ENCODE measurements at regions not wholly inside any gene's neighbourhood (a gene's known extent, or its start where the extent isn't known, plus 50 kb on each side); places are given as distances from the start of the nearest gene placed in this dataset.

GRCh38 chr2:145021962-145022665 lies 502.2 kb upstream of the ZEB2 start:
- no peak overlapping the region for H3K27ac ChIP-seq (ENCODE audit: low read depth, low read length)
- no peak overlapping the region for H3K9ac ChIP-seq (ENCODE audit: low read length)
- no peaks in the 10 kb centered on the region for H3K4me1 ChIP-seq (ENCODE audit: control insufficient read depth, insufficient read depth, low read length)
- H3K27me3 ChIP-seq (ENCODE audit: control insufficient read depth, insufficient read depth, low read length): no peaks in the 10 kb centered on the region
- no peaks in the 10 kb centered on the region for H3K36me3 ChIP-seq (ENCODE audit: control insufficient read depth, insufficient read depth, low read length)
- no peak overlapping the region for H3K4me3 ChIP-seq (ENCODE audit: low read length)

- Histone ChIP-seq H3K27ac (ENCODE audit: low read depth, low read length) (no peak overlapping the region), H3K27me3 (ENCODE audit: control insufficient read depth, insufficient read depth, low read length) (no peaks in the 10 kb centered on the region), H3K4me1 (ENCODE audit: control insufficient read depth, insufficient read depth, low read length) (no peaks in the 10 kb centered on the region), H3K36me3 (ENCODE audit: control insufficient read depth, insufficient read depth, low read length) (no peaks in the 10 kb centered on the region), H3K9ac (ENCODE audit: low read length) (no peak overlapping the region), H3K4me3 (ENCODE audit: low read length) (no peak overlapping the region)
These were observed 500.8 kb upstream of the ZEB2 start for GRCh38 chr2:145020694-145021093.

GRCh38 chr2:145020139-145020538 lies 500.2 kb upstream of the ZEB2 start:
- H3K27ac ChIP-seq (ENCODE audit: low read depth, low read length): no peak overlapping the region

GRCh38 chr2:145018502-145018901 lies 498.6 kb upstream of the ZEB2 start:
- Histone ChIP-seq H3K27me3 (ENCODE audit: control insufficient read depth, insufficient read depth, low read length) (no peaks in the 10 kb centered on the region), H3K9ac (ENCODE audit: low read length) (no peak overlapping the region), H3K4me3 (ENCODE audit: low read length) (no peak overlapping the region), H3K36me3 (ENCODE audit: control insufficient read depth, insufficient read depth, low read length) (no peaks in the 10 kb centered on the region), H3K4me1 (ENCODE audit: control insufficient read depth, insufficient read depth, low read length) (no peaks in the 10 kb centered on the region), H3K27ac (ENCODE audit: low read depth, low read length) (no peak overlapping the region)

More at GRCh38 chr2:145020139-145020538, 500.2 kb upstream of the ZEB2 start:
- Histone ChIP-seq H3K27me3 (ENCODE audit: control insufficient read depth, insufficient read depth, low read length) (no peaks in the 10 kb centered on the region), H3K4me3 (ENCODE audit: low read length) (no peak overlapping the region), H3K4me1 (ENCODE audit: control insufficient read depth, insufficient read depth, low read length) (no peaks in the 10 kb centered on the region), H3K36me3 (ENCODE audit: control insufficient read depth, insufficient read depth, low read length) (no peaks in the 10 kb centered on the region), H3K9ac (ENCODE audit: low read length) (no peak overlapping the region)

GRCh38 chr2:145017149-145017548 lies 497.2 kb upstream of the ZEB2 start:
- no peak overlapping the region for H3K4me3 ChIP-seq (ENCODE audit: low read length)
- no peaks in the 10 kb centered on the region for H3K27me3 ChIP-seq (ENCODE audit: control insufficient read depth, insufficient read depth, low read length)
- no peaks in the 10 kb centered on the region for H3K36me3 ChIP-seq (ENCODE audit: control insufficient read depth, insufficient read depth, low read length)
- no peak overlapping the region for H3K27ac ChIP-seq (ENCODE audit: low read depth, low read length)
- H3K4me1 ChIP-seq (ENCODE audit: control insufficient read depth, insufficient read depth, low read length): no peaks in the 10 kb centered on the region
- no peak overlapping the region for H3K9ac ChIP-seq (ENCODE audit: low read length)

GRCh38 chr2:145016711-145017110 lies 496.8 kb upstream of the ZEB2 start:
- H3K27me3 ChIP-seq (ENCODE audit: control insufficient read depth, insufficient read depth, low read length): no peaks in the 10 kb centered on the region
- no peak overlapping the region for H3K9ac ChIP-seq (ENCODE audit: low read length)
- H3K27ac ChIP-seq (ENCODE audit: low read depth, low read length): no peak overlapping the region
- no peaks in the 10 kb centered on the region for H3K36me3 ChIP-seq (ENCODE audit: control insufficient read depth, insufficient read depth, low read length)
- H3K4me1 ChIP-seq (ENCODE audit: control insufficient read depth, insufficient read depth, low read length): no peaks in the 10 kb centered on the region
- no peak overlapping the region for H3K4me3 ChIP-seq (ENCODE audit: low read length)

- Histone ChIP-seq H3K4me3 (ENCODE audit: low read length) (no peak overlapping the region), H3K9ac (ENCODE audit: low read length) (no peak overlapping the region), H3K27ac (ENCODE audit: low read depth, low read length) (no peak overlapping the region), H3K4me1 (ENCODE audit: control insufficient read depth, insufficient read depth, low read length) (no peaks in the 10 kb centered on the region), H3K27me3 (ENCODE audit: control insufficient read depth, insufficient read depth, low read length) (no peaks in the 10 kb centered on the region), H3K36me3 (ENCODE audit: control insufficient read depth, insufficient read depth, low read length) (no peaks in the 10 kb centered on the region)
These were observed 495.6 kb upstream of the ZEB2 start for GRCh38 chr2:145015561-145015960.

- Histone ChIP-seq H3K27ac (ENCODE audit: low read depth, low read length) (no peak overlapping the region), H3K36me3 (ENCODE audit: control insufficient read depth, insufficient read depth, low read length) (no peaks in the 10 kb centered on the region), H3K27me3 (ENCODE audit: control insufficient read depth, insufficient read depth, low read length) (no peaks in the 10 kb centered on the region), H3K9ac (ENCODE audit: low read length) (no peak overlapping the region), H3K4me3 (ENCODE audit: low read length) (no peak overlapping the region), H3K4me1 (ENCODE audit: control insufficient read depth, insufficient read depth, low read length) (no peaks in the 10 kb centered on the region)
These were observed 492.9 kb upstream of the ZEB2 start for GRCh38 chr2:145012806-145013205.

GRCh38 chr2:145012214-145012670 lies 492.3 kb upstream of the ZEB2 start:
- Histone ChIP-seq H3K9ac (ENCODE audit: low read length) (no peak overlapping the region), H3K27me3 (ENCODE audit: control insufficient read depth, insufficient read depth, low read length) (no peaks in the 10 kb centered on the region), H3K4me3 (ENCODE audit: low read length) (no peak overlapping the region), H3K4me1 (ENCODE audit: control insufficient read depth, insufficient read depth, low read length) (no peaks in the 10 kb centered on the region), H3K36me3 (ENCODE audit: control insufficient read depth, insufficient read depth, low read length) (no peaks in the 10 kb centered on the region), H3K27ac (ENCODE audit: low read depth, low read length) (no peak overlapping the region)

- no peaks in the 10 kb centered on the region for H3K27me3 ChIP-seq (ENCODE audit: control insufficient read depth, insufficient read depth, low read length)
- H3K9ac ChIP-seq (ENCODE audit: low read length): no peak overlapping the region
- H3K27ac ChIP-seq (ENCODE audit: low read depth, low read length): no peak overlapping the region
- no peaks in the 10 kb centered on the region for H3K36me3 ChIP-seq (ENCODE audit: control insufficient read depth, insufficient read depth, low read length)
- no peak overlapping the region for H3K4me3 ChIP-seq (ENCODE audit: low read length)
- H3K4me1 ChIP-seq (ENCODE audit: control insufficient read depth, insufficient read depth, low read length): no peaks in the 10 kb centered on the region
These were observed 490.7 kb upstream of the ZEB2 start for GRCh38 chr2:145010635-145011034.

GRCh38 chr2:145007960-145008263 lies 488.0 kb upstream of the ZEB2 start:
- H3K27me3 ChIP-seq (ENCODE audit: control insufficient read depth, insufficient read depth, low read length): no peaks in the 10 kb centered on the region
- H3K9ac ChIP-seq (ENCODE audit: low read length): no peak overlapping the region
- H3K36me3 ChIP-seq (ENCODE audit: control insufficient read depth, insufficient read depth, low read length): no peaks in the 10 kb centered on the region
- no peak overlapping the region for H3K4me3 ChIP-seq (ENCODE audit: low read length)
- no peak overlapping the region for H3K27ac ChIP-seq (ENCODE audit: low read depth, low read length)
- no peaks in the 10 kb centered on the region for H3K4me1 ChIP-seq (ENCODE audit: control insufficient read depth, insufficient read depth, low read length)

- Histone ChIP-seq H3K27me3 (ENCODE audit: control insufficient read depth, insufficient read depth, low read length) (no peaks in the 10 kb centered on the region), H3K4me3 (ENCODE audit: low read length) (no peak overlapping the region), H3K36me3 (ENCODE audit: control insufficient read depth, insufficient read depth, low read length) (no peaks in the 10 kb centered on the region), H3K9ac (ENCODE audit: low read length) (no peak overlapping the region), H3K4me1 (ENCODE audit: control insufficient read depth, insufficient read depth, low read length) (no peaks in the 10 kb centered on the region), H3K27ac (ENCODE audit: low read depth, low read length) (no peak overlapping the region)
These were observed 487.4 kb upstream of the ZEB2 start for GRCh38 chr2:145007093-145007959.

- no peaks in the 10 kb centered on the region for H3K4me1 ChIP-seq (ENCODE audit: control insufficient read depth, insufficient read depth, low read length)
- no peaks in the 10 kb centered on the region for H3K27me3 ChIP-seq (ENCODE audit: control insufficient read depth, insufficient read depth, low read length)
- H3K27ac ChIP-seq (ENCODE audit: low read depth, low read length): no peak overlapping the region
- H3K36me3 ChIP-seq (ENCODE audit: control insufficient read depth, insufficient read depth, low read length): no peaks in the 10 kb centered on the region
- H3K9ac ChIP-seq (ENCODE audit: low read length): no peak overlapping the region
- H3K4me3 ChIP-seq (ENCODE audit: low read length): no peak overlapping the region
These were observed 482.7 kb upstream of the ZEB2 start for GRCh38 chr2:145002624-145003023.

Measured in rectal smooth muscle tissue (tissue), 1 donor.